ENCODE measurements at regions not wholly inside any gene's neighbourhood (a gene's known extent, or its start where the extent isn't known, plus 50 kb on each side); places are given as distances from the start of the nearest gene placed in this dataset.

GRCh38 chr13:65488606-65489005, 1741.5 kb downstream of the PCDH9 start:
- H3K27ac ChIP-seq (ENCODE audit: low read length), result no peak overlapping the region
- no peak overlapping the region for H3K4me3 ChIP-seq (ENCODE audit: low read length)
- H3K36me3 ChIP-seq (replicated peaks; ENCODE audit: insufficient read depth, low read length), result no peaks in the 10 kb centered on the region
- TF ChIP-seq EZH2 (optimal IDR thresholded peaks at IDR 0.05; ENCODE audit: low read depth, low read length) (no peak), EZH2phosphoT487 (IDR thresholded peaks at IDR 0.05; ENCODE audit: low read length) (no peak)
- TF ChIP-seq, protein P1, sequence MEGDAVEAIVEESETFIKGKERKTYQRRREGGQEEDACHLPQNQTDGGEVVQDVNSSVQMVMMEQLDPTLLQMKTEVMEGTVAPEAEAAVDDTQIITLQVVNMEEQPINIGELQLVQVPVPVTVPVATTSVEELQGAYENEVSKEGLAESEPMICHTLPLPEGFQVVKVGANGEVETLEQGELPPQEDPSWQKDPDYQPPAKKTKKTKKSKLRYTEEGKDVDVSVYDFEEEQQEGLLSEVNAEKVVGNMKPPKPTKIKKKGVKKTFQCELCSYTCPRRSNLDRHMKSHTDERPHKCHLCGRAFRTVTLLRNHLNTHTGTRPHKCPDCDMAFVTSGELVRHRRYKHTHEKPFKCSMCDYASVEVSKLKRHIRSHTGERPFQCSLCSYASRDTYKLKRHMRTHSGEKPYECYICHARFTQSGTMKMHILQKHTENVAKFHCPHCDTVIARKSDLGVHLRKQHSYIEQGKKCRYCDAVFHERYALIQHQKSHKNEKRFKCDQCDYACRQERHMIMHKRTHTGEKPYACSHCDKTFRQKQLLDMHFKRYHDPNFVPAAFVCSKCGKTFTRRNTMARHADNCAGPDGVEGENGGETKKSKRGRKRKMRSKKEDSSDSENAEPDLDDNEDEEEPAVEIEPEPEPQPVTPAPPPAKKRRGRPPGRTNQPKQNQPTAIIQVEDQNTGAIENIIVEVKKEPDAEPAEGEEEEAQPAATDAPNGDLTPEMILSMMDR (IDR thresholded peaks at IDR 0.05; ENCODE audit: low read length), result no peak
- H2AFZ ChIP-seq (ENCODE audit: low read length), result no peak overlapping the region
- peaks cover 12% of the 10 kb centered on the region; the same call in 1 of the 2 replicates for H3K4me1 ChIP-seq (ENCODE audit: low read length)
- H3K9ac ChIP-seq (ENCODE audit: low read length), result no peak overlapping the region
- no peaks in the 10 kb centered on the region for H3F3A ChIP-seq (ENCODE audit: insufficient read depth, low read length)
- H3K9me2 ChIP-seq (replicated peaks; ENCODE audit: insufficient read depth, low read length), result no peaks in the 10 kb centered on the region
- DNase-seq, result peak; percentile 26
- no peaks in the 10 kb centered on the region for H3K79me2 ChIP-seq (ENCODE audit: low read length)
- H3K27me3 ChIP-seq (replicated peaks; ENCODE audit: insufficient read depth, low read length), result no peaks in the 10 kb centered on the region
- no peaks in the 10 kb centered on the region for H4K20me1 ChIP-seq (ENCODE audit: insufficient read depth, low read length)
- H3K4me2 ChIP-seq (ENCODE audit: low read depth, low read length), result no peak overlapping the region
- H3K9me3 ChIP-seq (replicated peaks; ENCODE audit: insufficient read depth, low read length), result no peaks in the 10 kb centered on the region

DNA sequence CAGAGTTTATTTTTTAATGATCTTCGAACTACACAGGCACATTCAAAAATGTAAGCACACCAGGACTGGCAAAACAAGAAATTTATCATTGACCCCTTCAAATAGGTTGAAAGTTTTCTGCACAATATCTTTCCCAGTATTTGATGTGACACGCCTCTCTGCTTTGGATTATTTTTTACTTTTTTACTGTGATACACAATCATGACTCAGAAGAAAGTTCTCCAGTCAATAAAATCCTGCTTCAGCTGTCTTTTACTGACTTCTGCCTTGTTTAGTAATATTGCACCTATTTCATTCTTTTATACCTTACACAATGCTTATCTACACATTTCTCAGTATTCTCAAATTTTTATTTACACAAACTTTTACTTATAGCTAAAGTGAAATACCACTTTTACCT, 1750.4 kb downstream of the PCDH9 start:
- TF ChIP-seq, protein P1 (IDR thresholded peaks at IDR 0.05; ENCODE audit: low read length), result no peak
- TF ChIP-seq EZH2phosphoT487 (IDR thresholded peaks at IDR 0.05; ENCODE audit: low read length), result no peak
- TF ChIP-seq EZH2 (optimal IDR thresholded peaks at IDR 0.05; ENCODE audit: low read depth, low read length), result no peak
- no peak overlapping the region for H3K4me2 ChIP-seq (ENCODE audit: low read depth, low read length)
- H3K9me2 ChIP-seq (replicated peaks; ENCODE audit: insufficient read depth, low read length), result no peaks in the 10 kb centered on the region
- H3K9ac ChIP-seq (ENCODE audit: low read length), result no peak overlapping the region
- no peaks in the 10 kb centered on the region for H4K20me1 ChIP-seq (ENCODE audit: insufficient read depth, low read length)
- no peaks in the 10 kb centered on the region for H3F3A ChIP-seq (ENCODE audit: insufficient read depth, low read length)
- no peaks in the 10 kb centered on the region for H3K4me1 ChIP-seq (ENCODE audit: low read length)
- no peaks in the 10 kb centered on the region for H3K79me2 ChIP-seq (ENCODE audit: low read length)
- no peak overlapping the region for H2AFZ ChIP-seq (ENCODE audit: low read length)
- H3K27ac ChIP-seq (ENCODE audit: low read length), result no peak overlapping the region
- H3K4me3 ChIP-seq (ENCODE audit: low read length), result no peak overlapping the region
- no peaks in the 10 kb centered on the region for H3K27me3 ChIP-seq (replicated peaks; ENCODE audit: insufficient read depth, low read length)
- no peaks in the 10 kb centered on the region for H3K9me3 ChIP-seq (replicated peaks; ENCODE audit: insufficient read depth, low read length)
- H3K36me3 ChIP-seq (replicated peaks; ENCODE audit: insufficient read depth, low read length), result no peaks in the 10 kb centered on the region
- no peak for DNase-seq

- H3K27ac ChIP-seq (ENCODE audit: low read length), result no peak overlapping the region
- H3K27me3 ChIP-seq (replicated peaks; ENCODE audit: insufficient read depth, low read length), result no peaks in the 10 kb centered on the region
- DNase-seq, result no peak
- H3K79me2 ChIP-seq (ENCODE audit: low read length), result no peaks in the 10 kb centered on the region
- H3K36me3 ChIP-seq (replicated peaks; ENCODE audit: insufficient read depth, low read length), result no peaks in the 10 kb centered on the region
- no peak overlapping the region for H3K4me2 ChIP-seq (ENCODE audit: low read depth, low read length)
- H2AFZ ChIP-seq (ENCODE audit: low read length), result no peak overlapping the region
- no peaks in the 10 kb centered on the region for H3F3A ChIP-seq (ENCODE audit: insufficient read depth, low read length)
- H3K9me3 ChIP-seq (replicated peaks; ENCODE audit: insufficient read depth, low read length), result no peaks in the 10 kb centered on the region
- TF ChIP-seq EZH2phosphoT487 (IDR thresholded peaks at IDR 0.05; ENCODE audit: low read length) (no peak), EZH2 (optimal IDR thresholded peaks at IDR 0.05; ENCODE audit: low read depth, low read length) (no peak)
- TF ChIP-seq, protein P1 (IDR thresholded peaks at IDR 0.05; ENCODE audit: low read length), result no peak
- no peaks in the 10 kb centered on the region for H3K9me2 ChIP-seq (replicated peaks; ENCODE audit: insufficient read depth, low read length)
- no peak overlapping the region for H3K4me3 ChIP-seq (ENCODE audit: low read length)
- no peaks in the 10 kb centered on the region for H3K4me1 ChIP-seq (ENCODE audit: low read length)
- H3K9ac ChIP-seq (ENCODE audit: low read length), result no peak overlapping the region
- H4K20me1 ChIP-seq (ENCODE audit: insufficient read depth, low read length), result no peaks in the 10 kb centered on the region
Measured at GRCh38 chr13:65473196-65473595, 1756.9 kb downstream of the PCDH9 start.

Data from MM.1S (cell line).